Urinary bladder (tissue), 3 donors: ENCODE measurements at regions not wholly inside any gene's neighbourhood (a gene's known extent, or its start where the extent isn't known, plus 50 kb on each side); places are given as distances from the start of the nearest gene placed in this dataset.

Source experiments
- DNase-seq: peaks from one replicate; pipeline ENCODE4 v3.0.0-alpha.2; 2015; ENCODE audit errors: extremely low spot score
- H3K27ac ChIP-seq: one replicate; pipeline ENCODE4 v1.5.1; 2013; ENCODE audit warnings: low read depth, mild to moderate bottlenecking, moderate library complexity
- H3K36me3 ChIP-seq: one replicate; pipeline ENCODE4 v1.6.1; 2013; ENCODE audit warnings: mild to moderate bottlenecking, moderate library complexity; ENCODE audit not compliant: insufficient read depth
- H3K4me1 ChIP-seq: one replicate; pipeline ENCODE4 v1.6.1; 2013; ENCODE audit warnings: mild to moderate bottlenecking, moderate library complexity; ENCODE audit not compliant: insufficient read depth
- H3K4me3 ChIP-seq: one replicate; pipeline ENCODE4 v1.5.1; 2013; ENCODE audit warnings: low read depth, low read length
- WGBS: extraction: QIAGEN DNeasy Blood & Tissue Kit; methylation state at CpG from one replicate; pipeline ENCODE4 v1.1.7; 2013; 5-methylcytosine and 5-hydroxymethylcytosine counted together
- donor health status: healthy with polysubstance abuse.
- donor health status: healthy.

DNA sequence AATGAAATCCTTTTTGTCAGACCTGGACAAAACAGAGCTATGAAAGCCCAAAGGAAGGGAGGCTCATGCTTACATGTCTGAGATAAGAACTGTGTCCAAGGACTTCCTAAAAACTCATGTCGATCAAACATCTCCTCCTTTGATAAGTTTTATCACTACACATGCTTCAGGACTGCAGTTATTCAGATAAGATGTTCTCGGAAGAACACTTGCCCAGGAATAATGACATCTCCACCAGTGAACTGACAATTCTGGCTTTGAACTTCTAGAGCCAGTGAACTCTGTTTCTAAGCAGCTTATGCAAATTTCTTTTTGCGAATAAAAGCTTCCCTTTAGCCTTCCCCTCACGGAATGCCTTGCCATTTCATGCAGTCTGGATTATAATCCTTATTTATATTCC is 561.6 kb downstream of the TBC1D4 start:
- H3K36me3 ChIP-seq = no peaks in the 10 kb centered on the region
- no peak for DNase-seq
- H3K4me1 ChIP-seq = no peaks in the 10 kb centered on the region
- 52% methylated on average over 4 of the region's 4 CpGs for WGBS
- no peak overlapping the region for H3K27ac ChIP-seq
- H3K4me3 ChIP-seq = no peak overlapping the region

DNA sequence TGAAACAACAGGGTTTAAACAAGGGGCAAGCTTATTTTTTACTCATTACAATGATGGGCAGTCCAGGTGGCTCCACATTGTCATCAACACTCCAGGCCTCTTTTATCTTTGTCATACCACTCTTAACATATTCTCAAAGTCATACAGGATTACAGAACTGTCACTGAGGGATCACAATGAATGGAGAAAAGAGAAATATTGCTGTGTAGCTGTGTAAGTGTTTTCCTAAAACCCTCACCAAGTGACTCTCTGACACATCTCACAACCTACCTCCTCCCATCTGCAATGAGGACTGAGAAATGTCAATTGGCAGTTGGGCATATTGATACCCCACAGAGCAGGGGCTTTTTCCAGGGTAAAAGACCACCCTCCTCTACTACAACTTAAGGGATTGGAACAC is 562.1 kb downstream of the TBC1D4 start:
- Histone ChIP-seq H3K4me1 (no peaks in the 10 kb centered on the region), H3K27ac (no peak overlapping the region), H3K36me3 (no peaks in the 10 kb centered on the region), H3K4me3 (no peak overlapping the region)
- no peak for DNase-seq

GRCh38 chr13:74912898-74913297 is 569.1 kb downstream of the TBC1D4 start:
- WGBS = 83% methylated on average over 2 of the region's 2 CpGs
- no peak for DNase-seq
- H3K36me3 ChIP-seq = no peaks in the 10 kb centered on the region

DNA sequence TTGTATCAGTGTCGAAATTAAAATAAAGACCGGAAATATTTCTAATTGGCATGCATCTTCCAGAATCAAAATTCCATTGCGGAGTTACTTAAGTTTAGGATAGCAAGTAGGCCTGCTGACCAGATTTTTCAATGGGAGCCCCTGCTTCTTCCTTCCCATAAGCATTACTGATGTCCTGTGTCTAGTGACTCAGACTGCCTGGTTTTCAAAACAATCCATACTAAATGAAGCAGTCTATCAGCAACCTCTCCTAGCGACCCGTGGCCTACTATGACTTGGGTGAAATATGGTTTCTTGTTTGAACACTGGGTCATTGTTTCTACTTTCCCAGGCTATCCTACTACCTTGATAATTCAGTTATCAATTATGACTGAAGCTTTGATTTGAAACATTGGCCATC is 571.6 kb downstream of the TBC1D4 start:
- Histone ChIP-seq H3K27ac (no peak overlapping the region), H3K36me3 (no peaks in the 10 kb centered on the region), H3K4me1 (no peaks in the 10 kb centered on the region), H3K4me3 (no peak overlapping the region)
- DNase-seq = no peak
- WGBS = 94% methylated on average over 5 of the region's 5 CpGs

More at GRCh38 chr13:74912898-74913297, 569.1 kb downstream of the TBC1D4 start:
- H3K4me1 ChIP-seq = no peaks in the 10 kb centered on the region
- H3K27ac ChIP-seq = no peak overlapping the region
- H3K4me3 ChIP-seq = no peak overlapping the region

GRCh38 chr13:74907788-74908187 is 574.2 kb downstream of the TBC1D4 start:
- no peak overlapping the region for H3K4me3 ChIP-seq
- WGBS = 78% methylated on average over 5 of the region's 5 CpGs
- H3K4me1 ChIP-seq = no peaks in the 10 kb centered on the region
- H3K36me3 ChIP-seq = no peaks in the 10 kb centered on the region
- no peak for DNase-seq
- H3K27ac ChIP-seq = no peak overlapping the region

DNA sequence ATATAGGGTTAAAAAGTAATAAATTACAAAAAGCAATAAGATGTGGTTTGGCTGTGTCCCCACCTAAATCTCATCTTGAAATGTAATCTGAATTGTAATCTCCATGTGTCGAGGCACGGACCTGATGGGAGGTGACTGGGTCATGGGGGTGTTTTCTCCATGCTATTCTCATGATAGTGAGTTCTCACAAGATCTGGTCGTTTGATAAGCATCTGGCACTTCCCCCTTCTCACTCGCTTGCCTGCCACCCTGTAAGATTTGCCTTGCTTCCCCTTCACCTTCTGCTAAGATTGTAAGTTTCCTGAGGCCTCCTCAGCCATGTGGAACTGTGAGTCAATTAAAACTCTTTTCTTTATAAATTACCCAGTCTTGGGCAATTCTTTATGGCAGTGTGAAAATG is 577.4 kb downstream of the TBC1D4 start:
- H3K36me3 ChIP-seq = no peaks in the 10 kb centered on the region
- no peak overlapping the region for H3K4me3 ChIP-seq
- DNase-seq = no peak
- no peak overlapping the region for H3K27ac ChIP-seq
- 71% methylated on average over 4 of the region's 4 CpGs for WGBS
- H3K4me1 ChIP-seq = no peaks in the 10 kb centered on the region

DNA sequence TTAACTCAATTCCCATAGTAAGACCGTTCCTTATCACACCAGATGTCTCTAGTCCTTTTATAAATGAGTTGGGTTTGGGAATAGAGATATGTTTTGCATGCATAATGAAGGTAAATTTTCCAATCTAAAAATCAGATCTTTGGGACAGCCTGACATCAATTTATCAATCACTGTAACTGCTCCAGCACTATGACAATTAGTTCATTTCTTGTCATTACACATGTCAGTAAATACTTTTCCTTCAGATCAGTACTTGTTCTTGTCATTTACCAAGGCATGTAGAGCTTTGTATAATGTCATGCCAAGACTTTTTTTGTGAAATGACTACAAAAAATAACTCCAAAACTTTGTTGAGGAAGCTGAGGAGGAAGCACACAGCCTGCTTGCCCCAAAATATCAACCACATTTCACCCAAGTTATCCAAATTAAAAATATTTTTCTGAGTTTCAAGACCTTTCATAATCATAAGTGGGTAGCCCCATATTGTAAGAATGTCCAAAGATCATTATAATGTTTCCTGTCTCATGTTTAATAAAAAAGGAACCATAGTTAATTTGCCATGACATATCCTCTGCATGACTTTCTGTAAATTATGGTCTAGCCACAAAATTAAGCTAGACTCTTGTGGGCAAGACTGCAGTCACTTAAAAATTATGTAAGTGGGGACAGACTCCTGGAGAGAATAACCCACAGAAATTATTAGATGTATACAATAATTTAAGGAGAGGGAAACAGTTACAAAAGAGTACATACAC is 586.8 kb downstream of the TBC1D4 start:
- 77% methylated on average over 1 of the region's 1 CpG for WGBS

GRCh38 chr13:74892096-74892495 is 589.9 kb downstream of the TBC1D4 start:
- Histone ChIP-seq H3K4me3 (no peak overlapping the region), H3K27ac (no peak overlapping the region), H3K4me1 (no peaks in the 10 kb centered on the region), H3K36me3 (no peaks in the 10 kb centered on the region)
- WGBS = 80% methylated on average over 3 of the region's 3 CpGs
- no peak for DNase-seq

More for the DNA sequence above, 586.8 kb downstream of the TBC1D4 start:
- DNase-seq = no peak
- no peaks in the 10 kb centered on the region for H3K36me3 ChIP-seq
- H3K4me3 ChIP-seq = no peak overlapping the region
- no peak overlapping the region for H3K27ac ChIP-seq
- no peaks in the 10 kb centered on the region for H3K4me1 ChIP-seq

DNA sequence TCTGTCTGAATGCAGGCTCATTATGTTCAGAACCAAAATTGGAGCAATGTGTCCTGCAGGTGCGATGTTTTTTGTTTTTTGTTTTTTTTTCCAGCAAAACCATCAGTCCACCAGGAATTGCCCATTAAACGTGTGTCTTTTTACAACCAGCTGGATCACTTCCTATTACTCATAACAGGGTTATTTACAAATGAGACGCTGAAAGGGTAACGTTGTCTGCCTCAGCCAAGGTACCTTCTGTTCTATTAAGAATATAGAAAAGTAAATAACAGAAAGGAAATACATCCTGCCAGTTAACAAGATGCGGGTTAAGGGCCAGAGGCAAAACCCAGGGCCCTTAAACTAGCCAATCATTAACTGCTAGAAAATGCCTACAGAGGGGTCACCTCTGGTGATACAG is 590.4 kb downstream of the TBC1D4 start:
- WGBS = 51% methylated on average over 5 of the region's 5 CpGs

GRCh38 chr13:74889321-74889720 is 592.6 kb downstream of the TBC1D4 start:
- H3K36me3 ChIP-seq = no peaks in the 10 kb centered on the region
- DNase-seq = no peak
- H3K27ac ChIP-seq = no peak overlapping the region
- H3K4me3 ChIP-seq = no peak overlapping the region
- H3K4me1 ChIP-seq = no peaks in the 10 kb centered on the region

More for the DNA sequence above, 590.4 kb downstream of the TBC1D4 start:
- Histone ChIP-seq H3K36me3 (no peaks in the 10 kb centered on the region), H3K4me3 (no peak overlapping the region), H3K4me1 (no peaks in the 10 kb centered on the region), H3K27ac (no peak overlapping the region)
- no peak for DNase-seq

DNA sequence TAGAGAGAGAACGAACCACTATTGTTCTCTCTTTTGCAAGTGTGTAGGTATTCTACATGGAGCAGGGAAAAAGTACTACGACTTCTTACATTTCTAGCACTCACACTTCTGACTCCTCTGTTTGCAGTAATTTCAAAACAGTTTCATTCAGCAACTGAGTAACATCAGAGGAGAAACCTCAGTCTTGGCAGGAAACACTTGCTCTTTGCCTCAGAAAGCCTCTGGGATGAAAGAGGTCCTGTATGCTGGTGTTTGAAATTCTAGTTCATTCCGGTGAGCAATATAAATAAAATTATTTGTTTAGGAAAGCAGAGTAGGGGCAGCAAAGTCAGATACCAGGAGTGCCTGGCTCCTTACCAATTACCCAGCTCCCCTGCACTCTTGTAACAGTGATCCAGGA is 595.5 kb downstream of the TBC1D4 start:
- Histone ChIP-seq H3K27ac (no peak overlapping the region), H3K36me3 (no peaks in the 10 kb centered on the region), H3K4me1 (no peaks in the 10 kb centered on the region), H3K4me3 (no peak overlapping the region)
- no peak for DNase-seq
- 39% methylated on average over 3 of the region's 3 CpGs for WGBS

DNA sequence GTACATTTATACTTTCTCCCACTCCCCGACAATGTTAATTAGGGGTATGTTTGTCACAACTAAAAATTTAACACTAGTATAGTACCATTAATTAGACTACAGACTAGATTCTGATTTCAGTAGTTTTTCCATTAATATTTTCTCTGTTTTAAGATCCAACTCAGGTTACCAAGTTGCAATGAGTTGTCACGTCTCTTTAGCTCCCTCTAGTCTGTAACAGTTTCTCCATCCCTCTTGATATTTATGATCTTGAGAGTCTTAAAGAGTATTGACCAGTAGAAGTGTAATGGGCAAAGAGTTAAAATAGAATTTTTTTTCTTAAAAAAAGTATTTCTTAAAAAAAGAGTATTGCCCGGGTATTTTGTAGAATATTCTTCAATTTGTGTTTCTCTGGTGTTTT is 598.1 kb downstream of the TBC1D4 start:
- H3K36me3 ChIP-seq = no peaks in the 10 kb centered on the region
- WGBS = 92% methylated on average over 3 of the region's 3 CpGs
- H3K27ac ChIP-seq = no peak overlapping the region
- no peaks in the 10 kb centered on the region for H3K4me1 ChIP-seq
- no peak for DNase-seq
- H3K4me3 ChIP-seq = no peak overlapping the region

GRCh38 chr13:74871369-74872070 is 610.4 kb downstream of the TBC1D4 start:
- peak; percentile 55 for DNase-seq
- Histone ChIP-seq H3K4me3 (no peak overlapping the region), H3K36me3 (no peaks in the 10 kb centered on the region), H3K27ac (no peak overlapping the region), H3K4me1 (no peaks in the 10 kb centered on the region)

- Histone ChIP-seq H3K4me3 (no peak overlapping the region), H3K27ac (no peak overlapping the region), H3K36me3 (no peaks in the 10 kb centered on the region), H3K4me1 (no peaks in the 10 kb centered on the region)
- no peak for DNase-seq
- WGBS = 60% methylated on average over 2 of the region's 2 CpGs
Measured at GRCh38 chr13:74870865-74871264, 611.1 kb downstream of the TBC1D4 start.
